ENCODE measurements at regions not wholly inside any gene's neighbourhood (a gene's known extent, or its start where the extent isn't known, plus 50 kb on each side); places are given as distances from the start of the nearest gene placed in this dataset.

DNA sequence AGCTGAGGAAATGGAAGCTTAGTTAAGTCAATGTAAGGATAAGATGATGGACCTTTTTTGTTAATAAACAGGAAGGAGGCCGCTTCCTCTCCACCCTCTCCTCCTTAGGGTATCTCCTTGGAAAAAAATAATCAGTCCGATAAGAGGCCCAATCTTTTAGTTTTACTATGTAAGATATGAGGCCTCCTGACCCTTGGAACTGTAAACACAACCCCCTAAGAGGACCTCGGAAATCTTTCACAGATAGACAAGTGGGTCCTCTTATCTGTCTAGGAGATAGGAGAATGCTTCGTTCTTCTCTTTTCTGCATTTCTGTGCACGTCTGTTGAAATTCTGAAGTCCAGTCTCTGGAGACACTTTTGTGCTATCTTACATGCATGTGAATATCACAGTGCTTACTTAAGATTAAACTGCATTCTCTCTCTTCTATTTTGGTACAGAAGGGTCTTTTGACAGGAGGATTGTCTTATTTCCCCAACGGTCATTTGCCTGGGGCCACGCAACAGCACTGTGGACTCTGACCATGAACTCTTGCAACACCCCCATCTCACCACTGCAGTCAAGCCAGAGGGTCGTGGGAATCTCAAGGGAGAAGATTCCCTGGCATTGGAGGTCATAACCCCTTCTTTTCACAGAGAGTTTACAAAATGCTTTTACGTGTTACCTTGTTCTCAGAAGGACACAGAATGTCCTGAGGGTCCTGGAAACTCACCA, 313.0 kb upstream of the RTL1 start:
- Mint-ChIP-seq H3K36me3 (ENCODE audit: low read depth) (no peaks in the 10 kb centered on the region), H3K9me3 (peaks cover 5% of the 10 kb centered on the region), H3K4me1 (no peaks in the 10 kb centered on the region), H3K27me3 (no peaks in the 10 kb centered on the region), H3K4me3 (no peak overlapping the region), H3K27ac (no peak overlapping the region)
- CTCF ChIA-PET: no interaction called here
- no peak for DNase-seq
- POLR2A ChIA-PET: no interaction called here

DNA sequence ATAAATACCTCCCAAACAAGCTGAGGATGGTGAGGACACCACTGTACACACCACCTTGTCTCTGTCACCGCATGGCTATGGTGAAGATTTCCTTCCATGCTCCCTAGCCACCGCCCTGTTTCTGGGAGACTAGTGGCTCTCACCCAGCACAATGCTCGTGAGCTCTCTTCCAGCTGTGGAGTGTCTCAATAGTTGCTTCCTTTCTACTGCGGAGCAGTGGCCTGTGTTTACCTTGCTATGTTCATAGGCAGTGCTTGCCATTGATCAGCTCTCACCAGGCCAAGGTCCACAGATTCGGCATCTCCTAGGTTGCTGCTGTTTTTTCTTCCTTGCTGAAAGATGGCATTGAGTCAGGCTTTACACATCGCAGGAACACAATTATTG, 313.6 kb upstream of the RTL1 start:
- CTCF ChIA-PET: no interaction called here
- Mint-ChIP-seq H3K27ac (no peak overlapping the region), H3K4me3 (no peak overlapping the region)

DNA sequence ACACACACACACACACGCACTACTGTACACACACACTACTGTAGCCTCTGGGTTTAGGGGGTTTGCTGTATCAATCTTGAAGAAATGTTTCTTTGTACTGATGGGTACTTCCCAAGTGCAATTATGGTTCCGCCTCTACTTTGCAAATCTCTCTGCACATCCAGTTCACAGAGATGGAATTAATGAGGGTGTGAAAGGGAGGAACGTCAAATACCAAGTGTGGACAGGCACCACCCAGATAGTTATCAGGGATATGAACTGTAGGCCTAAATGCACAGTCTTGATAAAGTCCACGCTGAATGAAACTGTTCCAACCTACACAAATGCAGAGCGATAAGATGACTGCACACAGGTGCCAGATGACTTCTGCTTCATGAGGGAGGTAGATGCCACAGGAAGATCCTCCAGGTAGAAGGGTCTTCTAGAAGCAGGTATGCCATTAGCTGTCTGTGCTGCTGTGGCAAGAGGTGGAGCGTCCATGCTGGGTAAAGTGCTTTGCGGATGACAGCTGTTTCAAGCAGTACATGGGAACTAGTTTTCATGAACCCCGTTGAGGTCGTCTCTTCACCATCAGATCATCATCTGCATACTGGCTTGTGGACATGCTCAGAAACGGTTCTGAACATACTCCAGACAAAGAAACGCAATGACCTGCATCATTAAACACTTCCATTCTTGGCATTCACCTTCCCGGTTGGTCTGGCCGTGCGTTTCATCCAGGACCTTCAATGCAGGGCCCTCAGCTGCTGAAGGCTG, 314.3 kb upstream of the RTL1 start:
- ChIA-PET CTCF (interaction anchor here (0.7 kb wide), 1 partner anchor 19 kb away, joined by 4 read pairs; no protein-coding TSS in a partner anchor), POLR2A (no interaction called here)
- Mint-ChIP-seq H3K9me3 (no peaks in the 10 kb centered on the region), H3K27ac (no peak overlapping the region), H3K4me1 (no peaks in the 10 kb centered on the region), H3K27me3 (no peaks in the 10 kb centered on the region), H3K36me3 (ENCODE audit: low read depth) (no peaks in the 10 kb centered on the region), H3K4me3 (no peak overlapping the region)
- no peak for DNase-seq

More for the DNA sequence above, 313.6 kb upstream of the RTL1 start:
- no peak for DNase-seq
- POLR2A ChIA-PET: no interaction called here
- Mint-ChIP-seq H3K27me3 (no peaks in the 10 kb centered on the region), H3K9me3 (peaks cover 2% of the 10 kb centered on the region), H3K4me1 (no peaks in the 10 kb centered on the region), H3K36me3 (ENCODE audit: low read depth) (no peaks in the 10 kb centered on the region)

- peak; percentile 6 for DNase-seq
Measured at GRCh38 chr14:101219896-101220703, 316.6 kb upstream of the RTL1 start.

DNA sequence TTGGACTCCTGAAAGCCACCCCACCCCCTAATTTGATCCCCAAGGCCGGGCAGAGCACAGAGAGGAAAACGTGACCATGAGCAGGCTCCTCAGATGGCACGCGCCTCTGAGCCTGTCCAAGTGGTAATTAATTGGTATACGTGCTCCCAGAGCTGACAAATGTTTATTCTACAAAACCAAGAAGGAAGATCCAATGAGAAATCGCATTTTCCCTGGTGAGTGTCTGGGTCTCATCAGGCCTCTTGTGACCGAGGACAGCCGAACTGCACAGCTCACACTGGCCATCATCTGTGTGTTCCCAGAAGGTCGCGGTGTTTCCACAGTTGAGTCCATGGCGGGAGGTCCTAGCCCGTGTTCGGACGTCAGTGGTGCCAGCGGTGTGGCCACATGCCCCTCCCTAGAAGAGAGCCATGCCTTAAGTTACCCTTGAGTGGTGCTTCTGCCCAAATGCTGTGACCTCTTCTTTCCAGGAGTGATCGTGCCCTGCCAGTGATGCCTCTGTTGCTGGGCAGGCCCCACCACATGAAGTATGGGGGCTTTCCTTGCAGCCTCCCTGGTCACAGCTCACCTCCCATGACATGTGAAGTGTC, 317.5 kb upstream of the RTL1 start:
- Mint-ChIP-seq H3K9me3 (no peaks in the 10 kb centered on the region), H3K27me3 (no peaks in the 10 kb centered on the region), H3K4me3 (no peak overlapping the region), H3K36me3 (ENCODE audit: low read depth) (no peaks in the 10 kb centered on the region), H3K4me1 (peaks cover 4% of the 10 kb centered on the region), H3K27ac (no peak overlapping the region)
- ChIA-PET CTCF (no interaction called here), POLR2A (no interaction called here)
- DNase-seq: peak; percentile 4

More at GRCh38 chr14:101219896-101220703, 316.6 kb upstream of the RTL1 start:
- no peak overlapping the region for H3K27ac Mint-ChIP-seq
- no peaks in the 10 kb centered on the region for H3K27me3 Mint-ChIP-seq
- H3K4me1 Mint-ChIP-seq: no peaks in the 10 kb centered on the region
- H3K4me3 Mint-ChIP-seq: no peak overlapping the region
- no peaks in the 10 kb centered on the region for H3K36me3 Mint-ChIP-seq (ENCODE audit: low read depth)
- POLR2A ChIA-PET: no interaction called here
- CTCF ChIA-PET: no interaction called here
- no peaks in the 10 kb centered on the region for H3K9me3 Mint-ChIP-seq

- POLR2A ChIA-PET: no interaction called here
- no peaks in the 10 kb centered on the region for H3K27me3 Mint-ChIP-seq
- H3K36me3 Mint-ChIP-seq (ENCODE audit: low read depth): no peaks in the 10 kb centered on the region
- DNase-seq: peak; percentile 1
- CTCF ChIA-PET: no interaction called here
- H3K27ac Mint-ChIP-seq: no peak overlapping the region
- no peaks in the 10 kb centered on the region for H3K9me3 Mint-ChIP-seq
- H3K4me3 Mint-ChIP-seq: no peak overlapping the region
- H3K4me1 Mint-ChIP-seq: peaks cover 4% of the 10 kb centered on the region
Measured at GRCh38 chr14:101221549-101222160, 318.1 kb upstream of the RTL1 start.

DNA sequence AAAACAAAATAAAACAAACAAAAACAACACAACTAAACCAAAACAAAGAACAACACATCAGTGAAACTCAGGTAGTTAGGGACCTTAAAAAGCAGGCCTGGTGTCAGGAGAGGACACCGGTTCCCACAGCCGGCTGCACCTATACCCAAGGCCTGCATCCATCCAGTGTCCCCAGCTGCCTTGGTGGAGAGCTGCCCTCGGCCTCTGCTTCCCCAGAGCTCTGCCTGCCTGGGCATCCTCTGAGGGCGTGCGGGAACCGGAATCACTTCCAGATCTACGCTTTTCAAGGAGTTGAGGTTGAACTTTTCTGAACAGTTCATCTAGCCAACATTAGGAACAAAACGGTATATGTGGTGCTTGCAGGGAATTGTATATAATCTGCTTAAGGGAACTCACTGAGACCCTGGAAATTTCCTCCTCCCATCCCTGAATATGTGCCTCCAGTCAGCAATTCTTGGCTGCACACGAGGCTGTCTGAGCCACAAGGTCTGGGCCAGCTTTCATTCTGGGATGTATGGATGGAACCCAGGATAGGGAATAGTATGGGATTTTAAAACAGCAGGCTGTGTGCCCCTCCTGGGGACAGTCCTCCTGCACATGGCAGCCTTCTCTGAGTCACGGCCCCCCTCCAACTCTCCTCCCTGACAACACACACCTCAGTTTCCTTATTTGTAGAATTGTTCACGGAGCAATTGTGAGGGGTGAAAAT, 319.0 kb upstream of the RTL1 start:
- Mint-ChIP-seq H3K36me3 (ENCODE audit: low read depth) (no peaks in the 10 kb centered on the region), H3K9me3 (no peaks in the 10 kb centered on the region), H3K27ac (no peak overlapping the region), H3K4me3 (no peak overlapping the region), H3K4me1 (peaks cover 4% of the 10 kb centered on the region), H3K27me3 (no peaks in the 10 kb centered on the region)
- ChIA-PET CTCF (no interaction called here), POLR2A (no interaction called here)
- DNase-seq: peak; percentile 13

GRCh38 chr14:101223127-101223526, 319.6 kb upstream of the RTL1 start:
- ChIA-PET CTCF (no interaction called here), POLR2A (no interaction called here)
- Mint-ChIP-seq H3K27me3 (no peaks in the 10 kb centered on the region), H3K4me3 (no peak overlapping the region), H3K27ac (no peak overlapping the region), H3K9me3 (no peaks in the 10 kb centered on the region), H3K36me3 (ENCODE audit: low read depth) (no peaks in the 10 kb centered on the region), H3K4me1 (peaks cover 4% of the 10 kb centered on the region)
- DNase-seq: peak; percentile 3

DNA sequence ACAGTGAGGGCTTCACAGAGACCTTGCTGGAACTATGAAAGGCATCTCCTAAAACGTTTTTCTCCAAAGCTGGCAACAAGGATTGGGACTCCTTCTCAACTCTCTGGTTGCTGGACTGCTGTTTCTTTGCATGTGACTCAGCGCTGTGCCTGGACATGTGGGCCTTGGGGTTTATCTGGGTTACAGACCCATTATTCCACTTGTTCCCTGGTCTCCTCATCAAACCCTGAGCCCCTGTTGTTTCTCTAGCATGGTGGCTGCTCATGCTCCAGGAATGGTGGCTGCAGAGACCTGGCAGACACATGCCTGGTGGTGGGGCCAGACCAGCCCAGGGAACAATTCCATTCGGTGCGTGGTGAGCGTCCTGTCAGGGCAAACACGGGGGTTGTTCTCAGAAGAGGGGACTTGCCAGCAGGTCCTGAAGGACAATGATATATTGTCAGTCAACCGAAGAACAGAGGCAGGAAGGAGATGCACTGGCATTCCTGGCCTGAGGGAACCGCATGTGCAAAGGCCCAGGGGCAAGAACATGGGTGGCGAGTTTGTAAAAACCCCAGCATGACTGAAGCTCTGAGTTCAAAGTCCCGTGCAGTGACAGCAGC, 320.1 kb upstream of the RTL1 start:
- peak; percentile 11 for DNase-seq
- H3K27ac Mint-ChIP-seq: no peak overlapping the region
- no peaks in the 10 kb centered on the region for H3K27me3 Mint-ChIP-seq
- no peak overlapping the region for H3K4me3 Mint-ChIP-seq
- H3K9me3 Mint-ChIP-seq: no peaks in the 10 kb centered on the region
- ChIA-PET CTCF (no interaction called here), POLR2A (interaction anchor here (0.6 kb wide), 1 partner anchor 476 kb away, joined by 3 read pairs; no protein-coding TSS in a partner anchor)
- no peaks in the 10 kb centered on the region for H3K36me3 Mint-ChIP-seq (ENCODE audit: low read depth)
- H3K4me1 Mint-ChIP-seq: peaks cover 4% of the 10 kb centered on the region

DNA sequence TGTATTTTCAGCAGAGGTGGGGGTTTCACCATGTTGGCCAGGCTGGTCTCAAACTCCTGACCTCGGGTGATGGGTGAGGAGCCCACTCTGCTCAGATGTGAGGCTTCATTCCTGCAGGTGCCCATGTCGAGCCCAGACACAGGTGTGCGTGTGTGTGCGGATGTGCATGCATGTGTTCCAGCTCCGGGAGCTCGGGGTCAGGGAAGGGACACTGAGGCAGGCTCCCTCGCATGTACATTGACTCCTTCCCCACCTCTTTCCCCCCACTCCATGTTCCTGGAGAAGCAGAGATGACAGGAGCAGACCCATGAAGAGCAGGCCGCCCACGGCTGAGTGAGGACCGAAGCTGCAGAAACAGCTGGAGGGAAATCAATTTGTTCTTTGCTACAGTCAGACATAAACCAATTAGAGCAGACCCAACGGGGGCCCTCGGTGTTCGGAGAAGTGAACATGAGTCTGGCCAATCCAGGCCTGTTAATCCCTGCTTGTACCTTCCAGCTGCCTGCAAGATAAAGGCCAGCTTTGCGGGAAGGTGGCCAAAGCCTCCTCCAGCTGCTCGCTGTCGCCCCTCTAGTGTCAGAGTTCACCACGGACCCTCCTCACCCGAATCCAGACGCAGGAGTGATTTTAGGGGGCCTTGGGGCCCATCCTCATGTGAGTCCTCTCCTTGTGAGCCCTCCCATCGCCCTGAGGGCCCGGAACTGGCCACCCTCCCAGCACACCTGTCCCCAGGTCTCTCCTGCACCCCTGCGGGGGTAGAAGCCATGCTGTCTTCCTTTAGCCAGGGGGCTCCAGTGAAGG, 321.0 kb upstream of the RTL1 start:
- POLR2A ChIA-PET: no interaction called here
- H3K9me3 Mint-ChIP-seq: no peaks in the 10 kb centered on the region

DNA sequence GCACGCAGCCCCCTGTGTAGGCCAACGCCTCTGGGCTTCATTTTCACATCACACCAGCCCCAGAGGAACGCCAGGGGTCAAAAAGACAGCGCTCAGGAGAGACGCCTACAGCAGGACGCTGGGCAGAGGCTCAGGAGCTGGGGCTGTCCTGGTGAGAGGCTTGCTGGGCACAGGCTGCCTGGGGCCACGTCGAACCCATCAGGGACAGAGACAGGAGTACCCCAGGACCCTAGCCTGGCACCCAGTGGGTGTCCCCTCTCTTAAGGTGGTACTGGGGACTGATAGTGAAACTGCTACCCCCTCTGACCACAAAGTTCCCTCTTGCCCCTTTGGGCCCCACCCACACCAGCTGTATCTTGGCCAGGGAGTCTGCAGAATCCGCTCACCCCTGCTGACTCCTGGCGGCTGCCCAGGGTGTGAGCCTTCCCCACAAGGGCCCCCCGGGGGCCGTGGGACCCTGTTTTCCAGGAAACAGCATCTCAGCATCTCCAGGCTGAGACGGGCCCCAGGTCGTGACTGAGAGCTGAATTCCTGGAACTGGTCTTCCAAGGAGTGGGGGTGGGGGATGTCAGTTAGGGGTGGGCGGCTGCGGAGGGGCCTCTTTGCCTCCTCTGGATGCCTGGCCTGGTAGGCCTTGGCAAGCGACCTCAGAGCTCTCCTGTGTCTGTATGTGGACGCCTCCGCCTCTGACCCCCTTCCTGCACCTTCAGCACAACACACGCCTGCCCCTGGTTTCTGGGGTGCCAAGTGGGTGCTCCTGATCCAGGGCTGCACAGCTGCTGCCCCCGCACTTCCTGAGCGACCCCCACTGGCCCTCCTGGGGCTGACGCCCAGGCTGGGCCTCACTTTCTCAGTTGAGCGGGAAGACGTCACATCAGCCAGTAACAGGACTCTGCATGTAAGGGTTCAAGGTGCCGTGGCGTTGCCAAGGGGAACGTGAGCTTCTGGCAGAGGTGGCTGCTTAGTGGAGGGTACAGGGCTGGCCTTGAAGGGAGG, 321.9 kb upstream of the RTL1 start:
- peaks cover 4% of the 10 kb centered on the region for H3K4me1 Mint-ChIP-seq
- H3K4me3 Mint-ChIP-seq: no peak overlapping the region
- no peak overlapping the region for H3K27ac Mint-ChIP-seq
- ChIA-PET CTCF (no interaction called here), POLR2A (no interaction called here)
- H3K27me3 Mint-ChIP-seq: no peaks in the 10 kb centered on the region
- no peaks in the 10 kb centered on the region for H3K9me3 Mint-ChIP-seq
- no peaks in the 10 kb centered on the region for H3K36me3 Mint-ChIP-seq (ENCODE audit: low read depth)
- DNase-seq: peak; percentile 15

More for the DNA sequence above, 321.0 kb upstream of the RTL1 start:
- Mint-ChIP-seq H3K4me1 (peaks cover 4% of the 10 kb centered on the region), H3K4me3 (no peak overlapping the region), H3K27ac (no peak overlapping the region), H3K36me3 (ENCODE audit: low read depth) (no peaks in the 10 kb centered on the region), H3K27me3 (no peaks in the 10 kb centered on the region)
- DNase-seq: peak; percentile 2
- CTCF ChIA-PET: no interaction called here

Measured in activated CD4-positive, alpha-beta memory T cell treated with anti-CD3 and anti-CD28 coated beads, Interleukin-2, amount 10 ng/mL, durations not matched to agents 7 days and 5 days (primary cell).